OCI-LY3 (cell line): ENCODE measurements at regions not wholly inside any gene's neighbourhood (a gene's known extent, or its start where the extent isn't known, plus 50 kb on each side); places are given as distances from the start of the nearest gene placed in this dataset.

Source experiments
- H2AFZ ChIP-seq: fragments of 200-600, 300-600 bp; shearing (Covaris generic); 2 replicates; pipeline ENCODE4 v1.6.0; 2014; ENCODE audit warnings: antibody characterized with exemption, low read depth, low read length
- H3K27ac ChIP-seq: fragments of 200-600, 300-600 bp; sonication (generic); 2 replicates; pipeline ENCODE4 v1.5.1; 2014; ENCODE audit warnings: mild to moderate bottlenecking, low read length, moderate library complexity, mixed read lengths
- H3K27me3 ChIP-seq: fragments of 200-600, 300-600 bp; sonication (generic); 2 replicates; pipeline ENCODE4 v1.6.1; 2014; ENCODE audit warnings: low read depth, low read length, mixed read lengths
- H3K36me3 ChIP-seq: fragments of 200-600, 300-600 bp; sonication (generic); replicated peaks from 2 replicates; pipeline ENCODE3; 2014; ENCODE audit warnings: low read depth, low read length, mixed read lengths
- H3K4me1 ChIP-seq: fragments of 300-600, 200-600 bp; sonication (generic); 2 replicates; pipeline ENCODE4 v1.6.1; 2014; ENCODE audit warnings: low read length, mixed read lengths
- H3K4me2 ChIP-seq: fragments of 200-600, 300-600 bp; sonication (generic); 2 replicates; pipeline ENCODE4 v1.6.1; 2014; ENCODE audit warnings: low read length, mixed read lengths
- H3K4me3 ChIP-seq: fragments of 300-600, 200-600 bp; sonication (generic); 2 replicates; pipeline ENCODE4 v1.5.1; 2014; ENCODE audit warnings: antibody characterized with exemption, mild to moderate bottlenecking, low read length, moderate library complexity
- H3K79me2 ChIP-seq: fragments of 300-600, 200-600 bp; shearing (Covaris generic); 2 replicates; pipeline ENCODE4 v1.6.1; 2014; ENCODE audit warnings: mild to moderate bottlenecking, low read length, mixed read lengths
- H3K9ac ChIP-seq: fragments of 300-600, 200-600 bp; shearing (Covaris generic); 2 replicates; pipeline ENCODE4 v1.6.0; 2014; ENCODE audit warnings: mild to moderate bottlenecking, low read length, moderate library complexity
- H3K9me3 ChIP-seq: fragments of 200-600, 300-600 bp; shearing (Covaris generic); 2 replicates; pipeline ENCODE4 v1.6.1; 2014; ENCODE audit warnings: low read length, mixed read lengths; ENCODE audit not compliant: insufficient read depth
- H4K20me1 ChIP-seq: fragments of 200-600, 300-600 bp; sonication (generic); 2 replicates; pipeline ENCODE4 v1.6.1; 2016; ENCODE audit warnings: low read length, mixed read lengths; ENCODE audit not compliant: insufficient read depth
- CTCF ChIP-seq: fragments of 200-600, 300-600 bp; sonication (generic); IDR thresholded peaks from 2 replicates; pipeline ENCODE4 v1.5.1; 2014; ENCODE audit warnings: antibody characterized with exemption, low read length, low read depth
- EZH2phosphoT487 ChIP-seq: fragments of 200-600 bp; shearing (Covaris generic); IDR thresholded peaks from 2 replicates; pipeline ENCODE4 v1.6.1; 2018; ENCODE audit warnings: antibody characterized with exemption, mixed run types, low read depth

GRCh38 chr13:80419416-80419815 lies 78.5 kb upstream of the SPRY2 start:
- Histone ChIP-seq H4K20me1 (no peaks in the 10 kb centered on the region), H3K4me3 (no peak overlapping the region), H3K27me3 (no peaks in the 10 kb centered on the region), H3K4me2 (no peak overlapping the region), H2AFZ (no peak overlapping the region), H3K27ac (no peak overlapping the region), H3K4me1 (no peaks in the 10 kb centered on the region), H3K36me3 (no peaks in the 10 kb centered on the region), H3K9me3 (no peaks in the 10 kb centered on the region), H3K9ac (no peak overlapping the region), H3K79me2 (no peaks in the 10 kb centered on the region)
- no peak for TF ChIP-seq EZH2phosphoT487
- TF ChIP-seq CTCF, result no peak

GRCh38 chr13:80413611-80414010 lies 72.7 kb upstream of the SPRY2 start:
- Histone ChIP-seq H3K9me3 (no peaks in the 10 kb centered on the region), H3K27me3 (no peaks in the 10 kb centered on the region), H3K4me1 (peaks cover 8% of the 10 kb centered on the region; the same call in 1 of the 2 replicates), H3K27ac (no peak overlapping the region), H3K79me2 (no peaks in the 10 kb centered on the region), H4K20me1 (no peaks in the 10 kb centered on the region), H2AFZ (no peak overlapping the region), H3K9ac (no peak overlapping the region), H3K4me3 (no peak overlapping the region), H3K4me2 (no peak overlapping the region), H3K36me3 (no peaks in the 10 kb centered on the region)
- TF ChIP-seq CTCF (no peak), EZH2phosphoT487 (no peak)

- peak; percentile 26; the same call in 1 of the 2 replicates for TF ChIP-seq CTCF
- TF ChIP-seq EZH2phosphoT487, result no peak
- Histone ChIP-seq H3K4me1 (peaks cover 8% of the 10 kb centered on the region; the same call in 1 of the 2 replicates), H3K9me3 (0 out of 2 replicates have a peak, but pooled peaks cover 4% of the 10 kb centered on the region), H2AFZ (no peak overlapping the region), H3K36me3 (no peaks in the 10 kb centered on the region), H3K27me3 (no peaks in the 10 kb centered on the region), H3K9ac (no peak overlapping the region), H3K27ac (no peak overlapping the region), H4K20me1 (no peaks in the 10 kb centered on the region), H3K4me2 (no peak overlapping the region), H3K4me3 (no peak overlapping the region), H3K79me2 (no peaks in the 10 kb centered on the region)
Observed at GRCh38 chr13:80408270-80408669, 67.3 kb upstream of the SPRY2 start.

- H3K27ac ChIP-seq, result no peak overlapping the region
- peaks cover 28% of the 10 kb centered on the region for H3K4me1 ChIP-seq
- TF ChIP-seq CTCF (no peak), EZH2phosphoT487 (no peak)
- peak overlapping the region; percentile 81 for H3K4me2 ChIP-seq
- no peaks in the 10 kb centered on the region for H4K20me1 ChIP-seq
- H3K79me2 ChIP-seq, result no peaks in the 10 kb centered on the region
- H3K9ac ChIP-seq, result no peak overlapping the region
- H3K27me3 ChIP-seq, result no peaks in the 10 kb centered on the region
- no peaks in the 10 kb centered on the region for H3K36me3 ChIP-seq
- H3K4me3 ChIP-seq, result no peak overlapping the region; the same call in 1 of the 2 replicates
- H3K9me3 ChIP-seq, result 0 out of 2 replicates have a peak, but pooled peaks cover 4% of the 10 kb centered on the region
- no peak overlapping the region for H2AFZ ChIP-seq
Observed at GRCh38 chr13:80400865-80401426, 60.0 kb upstream of the SPRY2 start.
